Mesodermal cell (in vitro differentiated cells): ENCODE measurements at regions not wholly inside any gene's neighbourhood (a gene's known extent, or its start where the extent isn't known, plus 50 kb on each side); places are given as distances from the start of the nearest gene placed in this dataset.
"Not testable (repeated sequence)": the region's sequence is repeated elsewhere in the genome, so short reads cannot be mapped to it uniquely, and the experiment has no call there.

Experiments
- H3K27ac ChIP-seq: 2 replicates; pipeline ENCODE4 v1.7.0; 2013; ENCODE audit warnings: mild to moderate bottlenecking, low read depth, low read length, moderate library complexity; ENCODE audit not compliant: severe bottlenecking
- H3K36me3 ChIP-seq: 2 replicates; pipeline ENCODE4 v1.7.1; 2013; ENCODE audit warnings: mild to moderate bottlenecking, low read length, moderate library complexity; ENCODE audit not compliant: control insufficient read depth, insufficient read depth
- H3K4me1 ChIP-seq: one replicate; pipeline ENCODE4 v1.7.1; 2013; ENCODE audit warnings: mild to moderate bottlenecking, low read length; ENCODE audit not compliant: insufficient read depth, control insufficient read depth, poor library complexity, severe bottlenecking
- H3K4me3 ChIP-seq: 2 replicates; pipeline ENCODE4 v1.7.0; 2013; ENCODE audit warnings: low read length, control low read depth, mild to moderate bottlenecking; ENCODE audit not compliant: insufficient read depth, poor library complexity, severe bottlenecking; ENCODE audit errors: extremely low read depth
- H3K9me3 ChIP-seq: 2 replicates; pipeline ENCODE4 v1.7.1; 2013; ENCODE audit warnings: mild to moderate bottlenecking, low read length, moderate library complexity; ENCODE audit not compliant: control insufficient read depth
- WGBS, 2 experiments: methylation state at CpG; one replicate each; pipeline ENCODE4 v1.1.5; 2013; ENCODE audit warnings: missing lambda C conversion rate in 2 of 2; ENCODE audit not compliant: insufficient coverage in 2 of 2; 5-methylcytosine and 5-hydroxymethylcytosine counted together

- Histone ChIP-seq H3K9me3 (no peaks in the 10 kb centered on the region), H3K4me1 (peaks cover under 1% of the 10 kb centered on the region), H3K4me3 (no peak overlapping the region), H3K36me3 (no peaks in the 10 kb centered on the region), H3K27ac (no peak overlapping the region)
- 98% methylated on average over 7 to 8 of the region's 11 CpGs for WGBS, 2 experiments
These were observed 179.0 kb upstream of the KRR1 start for GRCh38 chr12:75690296-75690955.

GRCh38 chr12:75686233-75686632, 174.8 kb upstream of the KRR1 start:
- no CpG with 5 or more reads among the region's 1 CpG for WGBS, 2 experiments

GRCh38 chr12:75685617-75686225, 174.3 kb upstream of the KRR1 start:
- H3K36me3 ChIP-seq: no peaks in the 10 kb centered on the region
- no peak overlapping the region for H3K4me3 ChIP-seq
- H3K4me1 ChIP-seq: peaks cover 10% of the 10 kb centered on the region
- H3K27ac ChIP-seq: no peak overlapping the region
- no CpG with 5 or more reads among the region's 2 CpGs for WGBS, 2 experiments
- no peaks in the 10 kb centered on the region for H3K9me3 ChIP-seq

More at GRCh38 chr12:75686233-75686632, 174.8 kb upstream of the KRR1 start:
- H3K27ac ChIP-seq, H3K9me3 ChIP-seq, H3K36me3 ChIP-seq, H3K4me1 ChIP-seq, H3K4me3 ChIP-seq: not testable (repeated sequence)

GRCh38 chr12:75684678-75685616, 173.5 kb upstream of the KRR1 start:
- peaks cover 10% of the 10 kb centered on the region for H3K4me1 ChIP-seq
- no peaks in the 10 kb centered on the region for H3K9me3 ChIP-seq
- WGBS, 2 experiments: 89 to 100% methylated on average over 2 to 3 of the region's 5 CpGs
- no peak overlapping the region for H3K4me3 ChIP-seq
- H3K36me3 ChIP-seq: no peaks in the 10 kb centered on the region
- no peak overlapping the region for H3K27ac ChIP-seq

- H3K4me3 ChIP-seq, H3K4me1 ChIP-seq, H3K9me3 ChIP-seq, H3K36me3 ChIP-seq, H3K27ac ChIP-seq: not testable (repeated sequence)
- 80 to 88% methylated on average over 2 to 4 of the region's 4 CpGs for WGBS, 2 experiments
These were observed 172.7 kb upstream of the KRR1 start for GRCh38 chr12:75683995-75684586.

- no peak overlapping the region for H3K27ac ChIP-seq
- H3K4me3 ChIP-seq: no peak overlapping the region
- no peaks in the 10 kb centered on the region for H3K36me3 ChIP-seq
- no peaks in the 10 kb centered on the region for H3K9me3 ChIP-seq
- H3K4me1 ChIP-seq: peaks cover 10% of the 10 kb centered on the region
- 100% methylated on average over 1 to 2 of the region's 2 CpGs for WGBS, 2 experiments
These were observed 171.8 kb upstream of the KRR1 start for GRCh38 chr12:75683220-75683619.

- no peak overlapping the region for H3K27ac ChIP-seq
- 98 to 100% methylated on average over 3 to 5 of the region's 5 CpGs for WGBS, 2 experiments
- H3K9me3 ChIP-seq: no peaks in the 10 kb centered on the region
- H3K4me3 ChIP-seq: no peak overlapping the region
- H3K36me3 ChIP-seq: no peaks in the 10 kb centered on the region
- no peaks in the 10 kb centered on the region for H3K4me1 ChIP-seq
These were observed 166.1 kb upstream of the KRR1 start for GRCh38 chr12:75677522-75677921.

- no peak overlapping the region for H3K27ac ChIP-seq
- H3K4me1 ChIP-seq: no peaks in the 10 kb centered on the region
- H3K36me3 ChIP-seq: no peaks in the 10 kb centered on the region
- H3K4me3 ChIP-seq: no peak overlapping the region
- no peaks in the 10 kb centered on the region for H3K9me3 ChIP-seq
- 100% methylated on average over 2 of the region's 2 CpGs; no CpG with 5 or more reads in 1 of the 2 experiments for WGBS, 2 experiments
These were observed 163.0 kb upstream of the KRR1 start for GRCh38 chr12:75674393-75674792.

GRCh38 chr12:75672200-75672599, 160.8 kb upstream of the KRR1 start:
- H3K27ac ChIP-seq: no peak overlapping the region
- H3K9me3 ChIP-seq: no peaks in the 10 kb centered on the region

GRCh38 chr12:75670216-75670615, 158.8 kb upstream of the KRR1 start:
- H3K4me3 ChIP-seq: no peak overlapping the region
- 89 to 91% methylated on average over 2 of the region's 5 CpGs for WGBS, 2 experiments
- H3K27ac ChIP-seq: no peak overlapping the region
- peaks cover 22% of the 10 kb centered on the region for H3K4me1 ChIP-seq
- H3K36me3 ChIP-seq: no peaks in the 10 kb centered on the region
- H3K9me3 ChIP-seq: no peaks in the 10 kb centered on the region

More at GRCh38 chr12:75672200-75672599, 160.8 kb upstream of the KRR1 start:
- Histone ChIP-seq H3K4me3 (no peak overlapping the region), H3K4me1 (peaks cover 2% of the 10 kb centered on the region), H3K36me3 (no peaks in the 10 kb centered on the region)
